Upper lobe of left lung (tissue), 4 donors: ENCODE measurements at regions not wholly inside any gene's neighbourhood (a gene's known extent, or its start where the extent isn't known, plus 50 kb on each side); places are given as distances from the start of the nearest gene placed in this dataset.

Experiments
- POLR2A ChIP-seq, 4 donors: fragments of 450-650 bp; IDR thresholded peaks; one replicate each; pipeline ENCODE4 v1.5.1; 2016 to 2017; ENCODE audit warnings: antibody characterized with exemption in 4 of 4, mild to moderate bottlenecking in 2 of 4
- POLR2AphosphoS5 ChIP-seq, 2 donors: sonication (generic); formaldehyde crosslinking; IDR thresholded peaks; one replicate each; pipeline ENCODE4 v1.5.1; 2017; ENCODE audit warnings: antibody characterized with exemption in 2 of 2

DNA sequence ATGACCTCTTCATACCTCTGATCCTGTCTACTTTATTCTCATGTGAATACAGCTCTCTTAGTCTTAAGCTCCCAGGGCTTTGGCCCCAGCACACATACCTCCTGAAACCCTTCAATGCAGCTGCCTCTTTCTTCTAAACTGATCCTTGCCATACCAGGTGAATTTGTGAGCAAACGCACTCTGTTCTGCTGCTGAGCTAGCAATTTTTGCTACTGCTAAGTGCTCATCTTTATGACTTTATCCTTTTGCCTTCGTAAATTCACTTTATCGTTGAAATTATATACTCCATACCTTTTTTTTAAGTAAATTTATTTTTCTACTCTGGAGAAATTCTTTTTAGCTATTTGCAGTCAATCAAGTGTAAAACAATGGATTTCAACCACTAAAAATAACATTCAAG is 287.7 kb downstream of the CMPK2 start:
- TF ChIP-seq POLR2AphosphoS5 (IDR thresholded peaks at IDR 0.05) (no peak), POLR2A (IDR thresholded peaks at IDR 0.05) (no peak)
